ENCODE measurements at regions not wholly inside any gene's neighbourhood (a gene's known extent, or its start where the extent isn't known, plus 50 kb on each side); places are given as distances from the start of the nearest gene placed in this dataset.

GRCh38 chr16:27679899-27680298, 130.0 kb downstream of the KATNIP start:
- Histone ChIP-seq H3K27ac (no peak overlapping the region), H3K4me1 (no peaks in the 10 kb centered on the region), H3K36me3 (peaks cover 21% of the 10 kb centered on the region), H3K27me3 (no peaks in the 10 kb centered on the region), H3K4me3 (no peak overlapping the region), H3K9me3 (no peaks in the 10 kb centered on the region)
- no peak for ATAC-seq
- no peak for TF ChIP-seq CTCF (IDR thresholded peaks at IDR 0.05)
- DNase-seq, result no peak
- intact Hi-C loops (cut with DNase I), result no loop called here

- ATAC-seq (no peak), DNase-seq (no peak)
- Histone ChIP-seq H3K27ac (no peak overlapping the region), H3K9me3 (no peaks in the 10 kb centered on the region), H3K4me1 (no peaks in the 10 kb centered on the region), H3K27me3 (no peaks in the 10 kb centered on the region), H3K36me3 (peaks cover 21% of the 10 kb centered on the region), H3K4me3 (no peak overlapping the region)
- intact Hi-C loops (cut with DNase I), result no loop called here
- TF ChIP-seq CTCF (IDR thresholded peaks at IDR 0.05), result no peak
These were observed 131.7 kb downstream of the KATNIP start for GRCh38 chr16:27681681-27682080.

- DNase-seq (peak; percentile 0), ATAC-seq (no peak)
- H3K4me3 ChIP-seq, result no peak overlapping the region
- intact Hi-C loops (cut with DNase I), result no loop called here
- no peaks in the 10 kb centered on the region for H3K27me3 ChIP-seq
- no peaks in the 10 kb centered on the region for H3K9me3 ChIP-seq
- H3K27ac ChIP-seq, result no peak overlapping the region
- H3K36me3 ChIP-seq, result peaks cover 14% of the 10 kb centered on the region
- H3K4me1 ChIP-seq, result no peaks in the 10 kb centered on the region
- TF ChIP-seq CTCF (IDR thresholded peaks at IDR 0.05), result no peak
These were observed 134.1 kb downstream of the KATNIP start for GRCh38 chr16:27684047-27684446.

GRCh38 chr16:27685807-27686206, 135.9 kb downstream of the KATNIP start:
- ATAC-seq (no peak), DNase-seq (peak; percentile 6)
- Histone ChIP-seq H3K27me3 (no peaks in the 10 kb centered on the region), H3K27ac (no peak overlapping the region), H3K36me3 (peaks cover 11% of the 10 kb centered on the region), H3K9me3 (no peaks in the 10 kb centered on the region), H3K4me1 (no peaks in the 10 kb centered on the region), H3K4me3 (no peak overlapping the region)
- no peak for TF ChIP-seq CTCF (IDR thresholded peaks at IDR 0.05)
- intact Hi-C loops (cut with DNase I), result no loop called here

- no peaks in the 10 kb centered on the region for H3K9me3 ChIP-seq
- ATAC-seq (no peak), DNase-seq (no peak)
- no peak for TF ChIP-seq CTCF (IDR thresholded peaks at IDR 0.05)
- H3K36me3 ChIP-seq, result no peaks in the 10 kb centered on the region
- no peak overlapping the region for H3K27ac ChIP-seq
- no peaks in the 10 kb centered on the region for H3K27me3 ChIP-seq
- intact Hi-C loops (cut with DNase I), result no loop called here
- H3K4me1 ChIP-seq, result no peaks in the 10 kb centered on the region
- H3K4me3 ChIP-seq, result no peak overlapping the region
These were observed 137.0 kb downstream of the KATNIP start for GRCh38 chr16:27686926-27687325.

GRCh38 chr16:27687605-27688004, 137.7 kb downstream of the KATNIP start:
- no peak for TF ChIP-seq CTCF (IDR thresholded peaks at IDR 0.05)
- ATAC-seq, result no peak
- DNase-seq, result no peak

More at GRCh38 chr16:27687605-27688004, 137.7 kb downstream of the KATNIP start:
- no peak overlapping the region for H3K27ac ChIP-seq
- intact Hi-C loops (cut with DNase I), result no loop called here
- H3K27me3 ChIP-seq, result no peaks in the 10 kb centered on the region
- no peaks in the 10 kb centered on the region for H3K36me3 ChIP-seq
- no peaks in the 10 kb centered on the region for H3K9me3 ChIP-seq
- no peaks in the 10 kb centered on the region for H3K4me1 ChIP-seq
- no peak overlapping the region for H3K4me3 ChIP-seq
